NCI-H460 (cell line): ENCODE measurements at regions not wholly inside any gene's neighbourhood (a gene's known extent, or its start where the extent isn't known, plus 50 kb on each side); places are given as distances from the start of the nearest gene placed in this dataset.

Experiments
- DNase-seq: peaks from one replicate; pipeline ENCODE4 v3.0.0-alpha.2; 2016; ENCODE audit warnings: low read depth; ENCODE audit errors: extremely low read depth

DNA sequence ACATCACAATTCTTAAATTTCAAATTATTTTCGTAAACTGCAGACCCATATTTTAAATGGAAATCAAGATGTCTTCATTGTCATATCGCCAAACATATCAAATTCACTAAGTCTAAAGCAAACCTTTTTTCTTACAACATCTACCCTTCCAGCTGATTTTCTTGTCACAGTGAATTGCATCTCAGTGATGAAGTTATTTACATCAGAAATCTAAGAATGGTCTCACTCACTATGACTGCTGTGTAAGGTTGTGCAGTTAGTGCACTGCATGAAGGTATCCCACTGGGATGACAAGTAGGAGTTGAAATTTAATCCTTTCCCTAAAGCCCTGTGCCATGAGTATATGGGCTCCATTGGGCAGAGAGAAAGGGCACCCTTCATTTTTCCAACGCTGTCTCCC is 399.4 kb upstream of the ITGA1 start:
- DNase-seq, result no peak

DNA sequence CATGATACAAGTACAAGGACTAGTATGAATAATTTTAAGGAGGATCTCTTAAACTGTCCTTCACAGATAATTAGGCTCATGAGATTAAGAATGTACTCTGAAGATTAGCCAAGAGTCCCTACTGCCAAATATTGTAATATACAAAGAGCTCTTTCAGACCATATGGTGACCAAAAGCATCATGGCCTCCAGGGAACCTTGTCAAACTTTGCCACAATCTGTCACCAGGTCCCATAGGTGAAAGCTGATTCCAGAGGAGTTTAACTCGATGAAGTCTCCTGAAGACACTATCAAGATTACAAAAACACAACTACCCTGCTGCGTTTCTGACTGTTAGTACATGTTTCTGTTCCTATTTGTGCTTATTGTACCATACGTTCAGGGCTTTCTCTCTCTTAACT is 395.4 kb upstream of the ITGA1 start:
- DNase-seq, result no peak

DNA sequence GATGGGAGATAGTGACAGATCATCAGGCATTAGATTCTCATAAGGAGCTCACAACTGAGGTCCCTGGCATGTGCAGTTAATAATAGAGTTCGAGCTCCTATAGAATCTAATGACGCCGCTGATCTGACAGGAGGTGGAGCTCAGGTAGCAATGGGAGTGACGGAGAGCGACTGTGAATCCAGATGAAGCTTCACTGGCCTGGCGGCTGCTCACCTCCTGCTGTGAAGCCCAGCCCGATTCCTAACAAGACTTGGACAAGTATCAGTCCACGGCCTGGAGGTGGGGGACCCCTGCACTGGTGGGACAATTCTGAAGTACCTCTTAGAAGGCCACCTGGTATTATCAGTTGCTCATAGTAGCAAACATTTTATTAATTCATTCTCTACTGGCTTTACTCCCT is 377.9 kb upstream of the ITGA1 start:
- no peak for DNase-seq

DNA sequence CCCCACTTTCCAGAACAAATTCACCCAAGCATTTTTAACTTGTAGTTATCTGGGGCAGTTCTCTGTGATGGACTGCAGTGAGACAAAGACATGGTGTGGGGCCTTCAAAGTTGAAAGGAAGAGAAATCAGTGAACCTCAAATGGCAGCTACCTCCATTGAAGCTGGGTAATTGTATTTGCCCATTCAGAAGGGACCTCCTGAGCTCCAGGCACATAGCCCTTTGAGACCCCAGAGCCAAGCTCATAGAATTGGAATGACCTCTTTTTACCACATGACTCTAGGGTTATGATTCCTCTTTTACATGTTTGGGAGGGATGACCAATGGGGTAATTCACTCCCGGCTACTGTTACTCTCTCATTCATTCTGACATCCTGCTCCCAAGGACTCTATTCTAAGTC is 368.4 kb upstream of the ITGA1 start:
- no peak for DNase-seq

DNA sequence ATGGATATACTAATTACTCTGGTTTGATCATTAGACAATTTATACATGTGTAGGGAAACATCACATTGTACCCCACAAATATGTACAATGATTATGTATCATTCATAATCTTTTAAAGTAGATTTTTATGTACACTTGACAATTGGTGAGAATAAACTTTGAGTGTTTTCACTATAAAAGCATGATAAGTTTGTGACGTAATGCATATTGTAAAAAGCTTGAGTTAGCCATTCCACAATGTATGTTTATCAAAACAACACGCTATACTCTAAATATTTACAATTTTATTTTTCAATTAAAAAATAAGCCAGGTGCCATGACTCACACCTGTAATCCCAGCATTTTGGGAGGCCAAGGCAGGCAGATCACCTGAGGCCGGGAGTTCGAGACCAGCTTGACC is 360.1 kb upstream of the ITGA1 start:
- no peak for DNase-seq

DNA sequence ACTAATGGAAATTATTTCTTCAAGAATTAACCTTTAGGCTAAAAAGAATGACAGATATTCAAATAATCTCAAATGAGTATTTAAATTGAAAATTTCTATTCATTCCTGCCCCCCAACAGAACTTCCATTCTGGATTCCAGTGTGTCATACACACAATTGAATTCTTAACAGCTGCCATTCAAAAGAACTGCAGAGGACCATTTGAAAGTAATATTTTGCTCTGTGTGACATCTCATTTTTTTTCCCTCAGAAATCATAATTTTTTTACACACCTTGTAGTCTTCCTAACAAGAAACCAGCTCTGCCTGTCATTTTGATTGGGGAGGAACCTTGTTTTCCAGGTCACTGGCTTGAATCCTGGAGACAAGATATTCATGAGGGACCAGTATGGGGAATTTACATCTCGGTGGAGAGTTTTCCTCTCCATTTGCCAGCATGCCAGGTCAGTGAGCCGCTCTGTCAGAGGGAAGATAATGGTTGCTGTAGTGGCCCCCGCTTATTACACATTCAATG is 358.7 kb upstream of the ITGA1 start:
- DNase-seq, result no peak

DNA sequence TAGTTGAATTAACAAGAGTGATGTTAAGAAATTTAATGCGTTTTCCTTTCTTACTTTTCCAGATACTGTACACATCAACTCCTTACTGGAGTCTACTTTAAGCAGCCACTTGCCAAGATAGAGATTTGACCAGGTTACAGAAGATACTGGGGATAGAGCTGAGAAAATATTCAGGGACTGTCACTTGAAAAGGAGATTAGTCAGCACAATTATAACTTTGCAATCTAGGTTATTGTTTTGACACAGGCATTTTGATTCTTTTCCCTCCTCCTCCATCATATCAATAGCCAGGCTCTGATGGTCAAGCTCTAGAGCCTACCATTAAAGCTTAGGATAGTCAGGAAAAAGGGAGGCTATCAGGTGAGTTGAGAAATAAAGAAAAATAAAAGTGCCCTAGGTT is 345.9 kb upstream of the ITGA1 start:
- DNase-seq, result no peak

DNA sequence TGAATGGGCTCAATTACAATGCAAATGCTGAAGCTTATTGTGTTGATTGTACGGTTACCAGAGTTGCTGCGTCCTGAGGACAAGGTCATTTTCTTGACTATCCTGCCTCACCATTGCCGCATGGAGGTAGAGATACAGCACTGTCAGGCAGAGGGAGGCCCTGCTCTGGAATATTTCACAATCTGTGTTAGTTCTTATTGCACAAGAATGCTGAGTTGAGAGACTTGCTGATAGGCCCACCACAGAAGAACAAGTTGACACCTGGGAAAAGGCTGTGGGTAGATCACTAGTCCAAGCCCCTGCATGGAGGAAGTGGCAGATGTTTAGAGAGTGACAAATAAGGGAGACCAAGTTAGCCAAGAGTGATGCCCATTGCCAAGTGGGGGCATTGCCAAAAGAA is 344.5 kb upstream of the ITGA1 start:
- DNase-seq, result no peak

DNA sequence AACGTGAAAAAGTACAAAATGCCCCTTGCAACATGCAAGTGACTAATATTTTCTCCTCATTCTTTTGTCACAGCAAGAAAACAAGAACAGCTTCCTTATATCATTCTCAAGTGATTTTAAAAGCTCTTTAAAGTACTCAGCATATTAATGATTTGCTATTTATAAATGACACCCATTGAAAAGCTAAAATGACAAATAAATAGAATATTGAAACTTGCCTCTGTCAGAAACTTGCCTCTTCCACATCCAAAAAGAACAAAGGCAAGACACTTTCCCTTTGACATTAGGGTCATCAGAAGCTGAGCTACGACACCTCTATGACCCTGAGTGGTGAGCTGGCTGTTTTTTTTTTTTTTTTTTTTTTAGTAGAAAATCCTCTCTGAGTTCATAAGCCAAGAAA is 339.6 kb upstream of the ITGA1 start:
- no peak for DNase-seq

DNA sequence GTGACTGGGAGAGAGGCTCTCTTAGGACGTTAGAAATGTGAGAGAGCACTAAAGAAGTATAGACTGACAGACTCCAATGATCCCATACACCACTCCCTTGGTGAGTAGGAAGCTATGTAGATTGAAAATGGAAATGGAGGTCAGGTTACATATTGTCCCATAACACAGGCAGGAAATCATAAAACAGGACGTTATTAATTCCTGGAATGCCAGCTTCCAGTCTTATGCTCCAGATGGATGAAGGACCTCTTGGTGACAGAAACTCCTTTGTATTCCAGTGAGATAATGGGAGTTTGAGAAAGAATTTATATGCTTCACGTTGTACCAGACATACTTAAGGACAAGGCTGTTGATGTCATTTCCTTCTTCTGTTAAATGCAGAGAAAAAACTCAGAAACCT is 338.2 kb upstream of the ITGA1 start:
- DNase-seq, result no peak

DNA sequence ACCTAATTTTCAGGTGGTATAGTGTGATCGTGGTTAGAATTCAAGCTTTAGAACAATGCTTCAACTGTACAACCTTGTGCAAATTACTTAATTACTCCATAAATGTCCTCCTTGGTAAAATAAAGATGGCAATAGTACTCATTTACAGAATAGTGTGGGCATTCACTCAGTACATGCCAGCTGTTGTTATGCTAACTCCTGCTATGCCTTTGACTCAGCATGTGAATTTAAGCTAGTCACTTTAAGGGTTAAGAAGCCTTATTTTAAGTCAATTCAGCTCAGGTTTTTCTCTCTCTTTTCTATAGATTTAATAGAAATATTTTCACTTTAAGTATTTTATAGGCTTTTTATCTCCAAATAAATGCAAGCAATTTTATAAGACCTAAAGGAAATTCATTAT is 335.6 kb upstream of the ITGA1 start:
- DNase-seq, result no peak

DNA sequence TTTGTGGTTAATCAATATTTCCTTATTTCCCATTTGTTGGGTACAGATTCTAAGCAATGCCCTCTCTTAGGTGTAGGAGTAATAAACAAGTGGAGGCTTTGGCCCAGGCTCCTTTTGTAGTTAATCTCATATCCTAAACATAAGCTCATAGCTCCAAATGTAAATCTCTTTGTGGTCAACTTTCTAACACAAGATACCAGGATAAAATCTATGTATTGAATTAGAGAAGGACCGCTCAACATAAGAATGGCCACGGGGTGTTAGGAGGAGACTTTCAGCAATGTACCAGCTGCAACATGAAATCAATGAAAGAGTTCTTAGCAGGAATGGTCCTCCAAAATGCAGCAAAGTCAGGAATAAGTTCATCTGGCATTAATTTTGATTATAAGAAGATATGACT is 334.5 kb upstream of the ITGA1 start:
- DNase-seq, result no peak

DNA sequence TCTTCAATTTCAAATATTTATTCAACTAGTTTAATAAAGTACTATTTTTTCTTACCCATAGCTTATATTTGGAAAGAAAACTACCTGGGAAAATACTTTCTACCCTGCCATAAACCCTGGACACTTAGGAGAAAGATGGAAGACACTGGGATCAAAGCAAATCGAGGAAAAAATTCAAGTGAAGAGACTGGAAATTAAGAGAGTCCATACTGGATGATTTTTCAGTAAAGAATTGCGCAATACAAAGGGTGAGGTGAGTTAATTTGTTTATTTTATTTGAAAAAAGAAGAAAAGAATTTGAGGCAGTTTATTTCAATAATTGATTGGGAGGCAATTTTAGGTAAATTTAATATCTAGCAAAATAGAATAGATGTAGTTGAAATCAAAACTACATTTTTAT is 331.8 kb upstream of the ITGA1 start:
- DNase-seq, result no peak

DNA sequence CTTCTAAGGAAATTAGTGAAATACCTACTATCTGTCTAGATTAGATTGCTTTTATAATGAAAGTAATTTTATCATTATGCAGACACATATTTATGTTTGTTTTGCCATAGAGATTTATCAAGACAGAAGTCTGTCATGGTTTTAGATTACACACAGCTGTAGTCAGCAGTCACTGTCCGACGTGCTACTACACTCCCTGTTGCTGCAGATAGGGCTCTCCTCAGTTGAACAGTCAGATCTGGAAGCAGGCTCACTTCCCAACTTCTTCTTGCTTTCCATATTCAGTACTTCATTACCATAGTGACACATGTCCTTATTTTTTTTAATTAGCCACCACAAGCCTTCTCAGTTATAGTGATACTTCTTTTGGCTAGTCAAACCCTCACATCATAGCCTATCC is 329.9 kb upstream of the ITGA1 start:
- no peak for DNase-seq

DNA sequence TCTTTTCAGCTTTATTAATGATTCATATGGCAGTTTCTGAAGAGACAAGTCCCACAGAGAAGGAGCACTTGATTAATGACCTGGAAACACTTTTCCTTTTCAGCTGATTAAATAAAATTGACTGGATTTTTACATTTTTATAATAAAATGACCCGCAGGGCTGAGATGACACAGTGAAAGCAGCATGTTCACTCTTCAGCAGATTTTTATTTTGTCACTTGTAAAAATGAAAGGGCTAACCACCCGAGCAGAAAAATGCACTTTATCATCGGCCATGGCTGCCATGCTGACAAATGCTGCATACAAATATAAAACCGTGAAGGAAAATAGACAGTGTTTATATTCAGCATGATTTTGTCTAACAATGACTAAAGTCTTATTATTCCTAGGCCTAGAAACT is 321.6 kb upstream of the ITGA1 start:
- no peak for DNase-seq

DNA sequence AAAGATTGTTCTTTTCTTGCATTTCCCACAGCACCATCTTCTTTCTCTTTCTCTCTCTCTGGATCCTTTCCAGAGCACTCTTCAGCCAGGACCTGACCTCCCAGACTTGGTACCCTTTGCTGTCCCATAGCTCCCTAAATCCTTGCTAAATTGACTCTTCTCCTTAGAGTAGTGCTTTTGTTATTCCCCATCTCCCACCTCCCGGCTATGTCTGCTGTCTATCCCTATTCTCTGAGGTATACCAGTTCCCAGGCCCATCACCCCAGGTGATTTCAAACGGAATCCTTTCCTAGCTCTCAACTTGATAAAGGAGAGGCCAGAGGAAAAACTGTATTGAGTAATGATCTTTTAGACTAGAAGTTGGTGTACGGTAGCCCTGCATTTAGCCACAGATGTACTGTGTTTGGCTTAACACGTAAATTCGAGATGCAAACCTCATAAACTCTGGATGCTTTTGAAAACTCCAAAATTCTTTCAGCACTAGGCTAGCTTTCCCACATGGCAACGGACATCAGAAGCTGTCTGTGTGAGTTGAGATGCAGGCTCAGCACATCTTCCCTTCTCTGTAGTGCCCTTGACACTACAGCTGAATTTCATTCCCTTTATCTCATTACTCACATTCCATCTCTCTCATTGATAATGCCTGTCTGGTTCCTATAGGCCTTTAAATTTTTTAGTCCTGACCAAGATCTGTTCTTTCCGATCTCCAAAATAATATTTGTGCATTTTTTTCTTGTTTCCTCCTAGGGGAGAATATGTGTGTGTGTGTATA is 320.8 kb upstream of the ITGA1 start:
- no peak for DNase-seq

DNA sequence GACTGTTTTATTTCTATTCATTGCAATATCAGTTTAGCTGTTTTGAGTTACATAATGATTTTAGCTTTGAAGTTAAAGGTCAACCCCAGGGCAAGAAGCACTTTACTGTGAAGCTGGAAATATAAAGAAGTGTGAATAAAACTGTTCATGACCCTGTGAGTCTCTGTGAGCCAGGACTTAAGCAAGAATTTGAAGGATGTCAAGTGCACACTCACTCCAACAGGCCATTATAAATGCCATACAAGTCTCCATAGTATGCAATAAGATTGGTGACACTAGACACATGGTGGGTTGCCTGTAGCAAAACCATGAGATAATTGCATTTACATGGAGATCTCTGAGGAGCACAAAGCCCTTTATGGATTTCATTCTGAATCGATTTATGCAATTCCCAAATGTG is 318.7 kb upstream of the ITGA1 start:
- no peak for DNase-seq

DNA sequence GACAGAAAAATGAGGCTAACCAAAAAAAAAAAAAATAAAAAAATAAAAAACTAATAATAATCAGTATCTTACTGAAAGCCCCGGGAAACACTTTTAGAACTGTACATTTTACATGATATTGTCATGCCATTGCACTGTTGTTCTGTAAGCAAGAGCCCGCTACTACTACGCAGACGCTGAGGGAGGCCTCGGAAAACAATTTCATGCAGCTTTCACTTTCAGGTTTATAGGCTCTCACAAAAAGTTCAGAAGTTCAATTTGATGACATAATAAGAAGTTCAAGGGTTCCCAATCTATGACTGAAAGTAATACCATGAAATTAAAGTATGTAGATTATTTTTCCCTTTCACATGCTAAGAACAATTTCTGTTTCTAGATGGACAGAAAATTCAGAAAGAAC is 318.3 kb upstream of the ITGA1 start:
- no peak for DNase-seq

DNA sequence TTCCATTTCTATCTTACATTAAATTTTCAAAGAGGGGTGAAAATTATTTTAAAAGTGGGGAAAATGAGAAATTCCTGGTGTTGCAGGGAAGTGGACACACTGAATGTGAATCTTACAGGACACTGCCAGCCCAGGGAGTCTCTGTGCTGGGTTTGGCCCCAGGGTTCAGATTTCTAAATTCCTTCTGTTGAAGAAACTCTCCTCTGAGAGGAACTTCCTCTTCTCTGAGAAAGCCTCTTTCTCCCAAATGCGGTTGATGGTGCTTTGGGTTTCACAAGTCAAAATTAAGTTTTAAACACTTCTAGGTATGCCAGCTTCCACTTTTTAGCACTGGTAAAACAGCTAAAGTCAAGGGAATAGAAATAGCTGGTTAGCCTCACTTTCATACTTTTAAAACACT is 317.9 kb upstream of the ITGA1 start:
- no peak for DNase-seq

DNA sequence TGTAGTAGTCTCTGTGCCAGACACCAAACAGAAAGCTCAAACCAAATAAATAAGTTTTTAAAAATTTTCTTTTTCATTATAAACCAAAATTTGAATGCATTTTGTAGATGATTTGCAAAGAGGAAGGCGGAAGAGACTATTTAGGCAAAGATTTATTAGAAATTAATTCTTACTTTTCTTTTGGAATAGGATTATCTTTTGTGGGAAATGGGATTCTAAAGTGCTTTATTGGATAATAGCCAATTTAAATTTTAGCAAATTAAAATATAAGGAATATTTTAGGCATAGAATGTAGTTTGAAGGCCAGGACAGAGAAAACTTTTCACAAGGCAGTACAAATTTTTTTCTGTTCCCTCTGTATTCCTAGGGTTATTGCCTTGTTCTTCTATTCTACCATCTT is 311.4 kb upstream of the ITGA1 start:
- no peak for DNase-seq

DNA sequence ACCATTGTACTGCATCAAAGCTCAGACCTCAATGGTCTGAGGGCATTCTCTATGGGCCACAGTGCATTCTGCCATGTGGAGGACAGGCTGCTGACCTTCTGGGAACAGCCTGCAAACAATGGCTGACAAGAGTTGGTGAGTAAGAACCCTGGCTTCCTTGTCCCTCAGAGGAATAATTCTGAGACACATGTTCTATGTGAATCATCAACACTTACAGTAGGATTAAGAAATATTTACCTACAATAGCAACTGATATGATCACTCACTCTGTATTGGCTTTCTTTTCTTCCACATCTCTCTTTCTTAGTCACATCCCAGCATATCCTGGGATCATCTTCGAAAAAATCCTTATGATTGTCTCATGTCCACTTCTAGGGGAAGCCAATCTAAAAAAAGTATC is 306.5 kb upstream of the ITGA1 start:
- DNase-seq, result no peak

DNA sequence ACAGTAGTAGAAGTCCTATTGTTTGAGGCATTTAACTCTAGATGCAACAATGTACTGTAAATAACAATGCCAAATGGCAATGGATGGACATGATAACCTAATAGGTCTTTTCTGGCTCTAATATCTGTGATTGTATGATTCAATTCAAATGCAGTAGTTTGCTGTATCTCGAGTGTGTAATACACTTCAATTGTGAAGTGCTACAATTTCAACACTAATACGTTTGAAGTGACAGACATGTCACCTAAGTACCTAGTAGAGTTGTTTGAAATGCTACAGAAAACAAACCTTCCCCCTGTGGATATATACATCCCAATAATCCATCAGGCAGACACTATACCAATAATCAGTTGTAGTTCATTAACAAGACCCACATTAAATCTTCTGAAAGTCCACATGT is 305.9 kb upstream of the ITGA1 start:
- no peak for DNase-seq
